WTC11 (cell line): ENCODE measurements at regions not wholly inside any gene's neighbourhood (a gene's known extent, or its start where the extent isn't known, plus 50 kb on each side); places are given as distances from the start of the nearest gene placed in this dataset.

ENCODE experiments used
- ATAC-seq: fragments of 200-7000 bp; cut with Tn5 transposase; 2 replicates; pipeline ENCODE4 v1.10.0; 2021; ENCODE audit warnings: mild to moderate bottlenecking, moderate library complexity
- CTCF ChIA-PET: fragments of 300-600 bp; sonication (Branson Sonifier 250); formaldehyde crosslinking; loops from one replicate; lab custom pipeline; 2021; ENCODE audit warnings: antibody characterized with exemption; lab: Charles Lee
- POLR2A ChIA-PET: fragments of 350-600 bp; sonication (Branson Sonifier 250); formaldehyde crosslinking; loops from one replicate; lab custom pipeline; 2021; ENCODE audit warnings: antibody characterized with exemption; lab: Charles Lee
- DNase-seq: peaks from one replicate; pipeline ENCODE4 v3.0.0; 2021; ENCODE audit warnings: low spot score
- H3K27ac Mint-ChIP-seq: 2 replicates; pipeline ENCODE4 v1.8.0; 2021; ENCODE audit warnings: mixed read lengths
- H3K27me3 Mint-ChIP-seq: 2 replicates; pipeline ENCODE4 v1.8.0; 2021; ENCODE audit warnings: low read depth, mild to moderate bottlenecking, moderate library complexity, mixed read lengths
- H3K36me3 Mint-ChIP-seq: 2 replicates; pipeline ENCODE4 v1.8.0; 2021; ENCODE audit warnings: mixed read lengths
- H3K4me1 Mint-ChIP-seq: 2 replicates; pipeline ENCODE4 v1.8.0; 2022; ENCODE audit warnings: mixed read lengths
- H3K4me3 Mint-ChIP-seq: 2 replicates; pipeline ENCODE4 v1.8.0; 2021; ENCODE audit warnings: mild to moderate bottlenecking, moderate library complexity, mixed read lengths
- H3K9me3 Mint-ChIP-seq: 2 replicates; pipeline ENCODE4 v1.8.0; 2021; ENCODE audit warnings: mixed read lengths
- ELF4 ChIP-seq: sonication (generic); formaldehyde crosslinking; IDR thresholded peaks from 2 replicates; pipeline ENCODE4 v1.8.1; 2022; ENCODE audit warnings: low read depth, mild to moderate bottlenecking, moderate library complexity, missing genetic modification reagents
- FOXK1 ChIP-seq: sonication (generic); formaldehyde crosslinking; IDR thresholded peaks from 2 replicates; pipeline ENCODE4 v1.8.0; 2022; ENCODE audit warnings: mild to moderate bottlenecking, moderate library complexity, missing genetic modification reagents
- HMGA2 ChIP-seq: fragments of 250-450 bp; sonication (Bioruptor Pico); IDR thresholded peaks from 2 replicates; pipeline ENCODE4 v1.4.0; 2021; ENCODE audit warnings: mild to moderate bottlenecking, moderate library complexity
- HMGXB4 ChIP-seq: sonication (generic); formaldehyde crosslinking; IDR thresholded peaks from 2 replicates; pipeline ENCODE4 v1.8.1; 2023; ENCODE audit warnings: mild to moderate bottlenecking, moderate library complexity, missing genetic modification reagents
- IRF2 ChIP-seq: sonication (generic); formaldehyde crosslinking; IDR thresholded peaks from 2 replicates; pipeline ENCODE4 v1.8.0; 2022; ENCODE audit warnings: low read depth, missing genetic modification reagents, borderline replicate concordance
- JAZF1 ChIP-seq: fragments of 250-450 bp; sonication (Bioruptor Pico); IDR thresholded peaks from 2 replicates; pipeline ENCODE4 v1.9.0; 2021; ENCODE audit warnings: moderate library complexity, mild to moderate bottlenecking, inconsistent platforms
- JUN ChIP-seq: sonication (generic); formaldehyde crosslinking; IDR thresholded peaks from 2 replicates; pipeline ENCODE4 v1.8.0; 2023; ENCODE audit warnings: mild to moderate bottlenecking, missing genetic modification reagents
- MYBL2 ChIP-seq: sonication (generic); formaldehyde crosslinking; IDR thresholded peaks from 2 replicates; pipeline ENCODE4 v1.8.1; 2023; ENCODE audit warnings: mild to moderate bottlenecking, moderate library complexity, missing genetic modification reagents
- NFATC4 ChIP-seq: fragments of 250-450 bp; sonication (Bioruptor Pico); IDR thresholded peaks from 2 replicates; pipeline ENCODE4 v1.9.0; 2021; ENCODE audit warnings: mild to moderate bottlenecking
- TCF7 ChIP-seq: sonication (generic); formaldehyde crosslinking; IDR thresholded peaks from 2 replicates; pipeline ENCODE4 v1.8.0; 2022; ENCODE audit warnings: mild to moderate bottlenecking, low read depth, missing genetic modification reagents, moderate library complexity
- TP53 ChIP-seq: sonication (generic); formaldehyde crosslinking; IDR thresholded peaks from 2 replicates; pipeline ENCODE4 v1.8.1; 2023; ENCODE audit warnings: mild to moderate bottlenecking, missing genetic modification reagents
- ZNF138 ChIP-seq: sonication (generic); formaldehyde crosslinking; conservative IDR thresholded peaks from 2 replicates; pipeline ENCODE4 v1.8.1; 2022; ENCODE audit warnings: mild to moderate bottlenecking, moderate library complexity, missing genetic modification reagents
- ZNF232 ChIP-seq: sonication (generic); formaldehyde crosslinking; IDR thresholded peaks from 2 replicates; pipeline ENCODE4 v1.8.0; 2022; ENCODE audit warnings: mild to moderate bottlenecking, missing genetic modification reagents
- ZNF317 ChIP-seq: sonication (generic); formaldehyde crosslinking; IDR thresholded peaks from 2 replicates; pipeline ENCODE4 v1.8.1; 2023; ENCODE audit warnings: low read depth, mild to moderate bottlenecking, moderate library complexity, missing genetic modification reagents, borderline replicate concordance
- TF ChIP-seq, protein P1 (sequence below): sonication (generic); formaldehyde crosslinking; conservative IDR thresholded peaks from 2 replicates; pipeline ENCODE4 v1.8.1; 2022; ENCODE audit warnings: mild to moderate bottlenecking, missing genetic modification reagents
- TF ChIP-seq, protein P2 (sequence below): sonication (generic); formaldehyde crosslinking; IDR thresholded peaks from 2 replicates; pipeline ENCODE4 v1.8.0; 2022; ENCODE audit warnings: mild to moderate bottlenecking, missing genetic modification reagents
- TF ChIP-seq, protein P3 (sequence below): sonication (generic); formaldehyde crosslinking; IDR thresholded peaks from 2 replicates; pipeline ENCODE4 v1.8.1; 2023; ENCODE audit warnings: mild to moderate bottlenecking, missing genetic modification reagents, moderate library complexity
- TF ChIP-seq, protein P4 (sequence below): fragments of 250-450 bp; sonication (Bioruptor Pico); IDR thresholded peaks from 2 replicates; pipeline ENCODE4 v1.9.0; 2021; ENCODE audit warnings: mild to moderate bottlenecking
- TF ChIP-seq, protein P5 (sequence below): sonication (generic); formaldehyde crosslinking; IDR thresholded peaks from 2 replicates; pipeline ENCODE4 v1.8.1; 2022; ENCODE audit warnings: low read depth, mild to moderate bottlenecking, moderate library complexity, missing genetic modification reagents, borderline replicate concordance

- CTCF ChIA-PET: no interaction called here
- H3K27me3 Mint-ChIP-seq: no peaks in the 10 kb centered on the region
- H3K9me3 Mint-ChIP-seq: peaks cover 5% of the 10 kb centered on the region; the same call in 1 of the 2 replicates
- DNase-seq (no peak), ATAC-seq (no peak)
- H3K4me1 Mint-ChIP-seq: no peaks in the 10 kb centered on the region
- H3K4me3 Mint-ChIP-seq: no peak overlapping the region
- POLR2A ChIA-PET: no interaction called here
- no peak for TF ChIP-seq ZNF138 (CRISPR knock-in tag)
- TF ChIP-seq JAZF1: no peak
- TF ChIP-seq, protein P1, sequence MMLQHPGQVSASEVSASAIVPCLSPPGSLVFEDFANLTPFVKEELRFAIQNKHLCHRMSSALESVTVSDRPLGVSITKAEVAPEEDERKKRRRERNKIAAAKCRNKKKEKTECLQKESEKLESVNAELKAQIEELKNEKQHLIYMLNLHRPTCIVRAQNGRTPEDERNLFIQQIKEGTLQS (CRISPR knock-in tag): no peak
- TF ChIP-seq ZNF317 (CRISPR knock-in tag): no peak
- TF ChIP-seq NFATC4: no peak
- TF ChIP-seq, protein P2, sequence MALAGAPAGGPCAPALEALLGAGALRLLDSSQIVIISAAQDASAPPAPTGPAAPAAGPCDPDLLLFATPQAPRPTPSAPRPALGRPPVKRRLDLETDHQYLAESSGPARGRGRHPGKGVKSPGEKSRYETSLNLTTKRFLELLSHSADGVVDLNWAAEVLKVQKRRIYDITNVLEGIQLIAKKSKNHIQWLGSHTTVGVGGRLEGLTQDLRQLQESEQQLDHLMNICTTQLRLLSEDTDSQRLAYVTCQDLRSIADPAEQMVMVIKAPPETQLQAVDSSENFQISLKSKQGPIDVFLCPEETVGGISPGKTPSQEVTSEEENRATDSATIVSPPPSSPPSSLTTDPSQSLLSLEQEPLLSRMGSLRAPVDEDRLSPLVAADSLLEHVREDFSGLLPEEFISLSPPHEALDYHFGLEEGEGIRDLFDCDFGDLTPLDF (CRISPR knock-in tag): no peak
- H3K27ac Mint-ChIP-seq: no peak overlapping the region
- H3K36me3 Mint-ChIP-seq: no peaks in the 10 kb centered on the region
Measured at GRCh38 chr3:103077910-103078309, 643.1 kb downstream of the ZPLD1 start.

- H3K4me3 Mint-ChIP-seq: no peak overlapping the region
- H3K9me3 Mint-ChIP-seq: peaks cover 5% of the 10 kb centered on the region; the same call in 1 of the 2 replicates
- ChIA-PET POLR2A (no interaction called here), CTCF (no interaction called here)
- H3K27ac Mint-ChIP-seq: no peak overlapping the region
- ATAC-seq (no peak), DNase-seq (no peak)
- no peaks in the 10 kb centered on the region for H3K27me3 Mint-ChIP-seq
- H3K4me1 Mint-ChIP-seq: no peaks in the 10 kb centered on the region
- no peaks in the 10 kb centered on the region for H3K36me3 Mint-ChIP-seq
- TF ChIP-seq, protein P3, sequence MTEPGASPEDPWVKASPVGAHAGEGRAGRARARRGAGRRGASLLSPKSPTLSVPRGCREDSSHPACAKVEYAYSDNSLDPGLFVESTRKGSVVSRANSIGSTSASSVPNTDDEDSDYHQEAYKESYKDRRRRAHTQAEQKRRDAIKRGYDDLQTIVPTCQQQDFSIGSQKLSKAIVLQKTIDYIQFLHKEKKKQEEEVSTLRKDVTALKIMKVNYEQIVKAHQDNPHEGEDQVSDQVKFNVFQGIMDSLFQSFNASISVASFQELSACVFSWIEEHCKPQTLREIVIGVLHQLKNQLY (CRISPR knock-in tag): no peak
- TF ChIP-seq, all 79 proteins: peak for 0
Measured at GRCh38 chr3:103082501-103082900, 647.7 kb downstream of the ZPLD1 start.

DNA sequence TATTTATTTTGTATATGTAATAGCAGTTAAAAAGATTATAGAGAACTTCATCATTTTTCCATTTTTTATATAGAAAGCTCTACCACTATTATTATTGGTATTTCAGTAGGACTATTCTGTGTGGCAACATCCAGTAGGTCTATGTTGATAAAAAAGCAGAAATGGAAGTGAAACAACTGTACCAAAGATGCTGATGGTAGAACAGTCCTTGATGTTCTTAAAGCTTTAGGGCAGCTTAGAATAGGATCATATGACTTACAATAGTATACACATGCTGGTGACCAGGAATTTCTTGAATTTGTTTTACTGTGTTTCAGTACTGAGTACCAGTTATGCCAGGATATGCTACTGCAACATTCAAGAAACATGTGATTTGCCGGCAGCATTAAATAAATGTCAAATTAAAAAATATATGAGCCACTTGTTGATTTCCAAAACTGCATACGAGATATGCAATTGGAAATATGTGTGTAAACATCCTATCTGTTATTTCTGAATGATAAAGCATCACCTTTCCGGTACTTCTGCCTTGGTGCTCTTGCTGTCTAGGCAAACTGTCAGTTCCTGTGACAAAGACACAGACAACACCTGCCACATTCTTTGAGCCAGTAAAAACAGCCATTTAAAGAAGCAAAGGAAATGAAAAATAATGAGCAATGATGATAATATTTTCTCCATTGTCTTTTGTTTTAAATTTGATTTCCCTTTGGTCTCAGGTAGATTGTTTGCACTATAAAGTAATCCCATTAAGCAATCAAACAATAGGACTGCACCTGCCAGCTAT, 649.2 kb downstream of the ZPLD1 start:
- peaks cover 5% of the 10 kb centered on the region; the same call in 1 of the 2 replicates for H3K9me3 Mint-ChIP-seq
- no peak overlapping the region for H3K4me3 Mint-ChIP-seq
- CTCF ChIA-PET: no interaction called here
- no peak for ATAC-seq
- no peaks in the 10 kb centered on the region for H3K36me3 Mint-ChIP-seq
- DNase-seq: no peak
- POLR2A ChIA-PET: no interaction called here
- no peaks in the 10 kb centered on the region for H3K4me1 Mint-ChIP-seq
- H3K27ac Mint-ChIP-seq: no peak overlapping the region
- no peaks in the 10 kb centered on the region; the same call in 1 of the 2 replicates for H3K27me3 Mint-ChIP-seq
- TF ChIP-seq ZNF232 (CRISPR knock-in tag): no peak

GRCh38 chr3:103085465-103085864, 650.6 kb downstream of the ZPLD1 start:
- H3K27ac Mint-ChIP-seq: no peak overlapping the region
- peaks cover 5% of the 10 kb centered on the region; the same call in 1 of the 2 replicates for H3K9me3 Mint-ChIP-seq
- TF ChIP-seq TP53 (CRISPR knock-in tag) (no peak), HMGA2 (CRISPR knock-in tag) (no peak)
- ATAC-seq (no peak), DNase-seq (no peak)
- ChIA-PET POLR2A (no interaction called here), CTCF (no interaction called here)
- H3K4me3 Mint-ChIP-seq: no peak overlapping the region
- no peaks in the 10 kb centered on the region for H3K36me3 Mint-ChIP-seq
- no peaks in the 10 kb centered on the region for H3K4me1 Mint-ChIP-seq
- H3K27me3 Mint-ChIP-seq: no peaks in the 10 kb centered on the region; the same call in 1 of the 2 replicates

- ATAC-seq (no peak), DNase-seq (no peak)
- ChIA-PET CTCF (no interaction called here), POLR2A (no interaction called here)
- Mint-ChIP-seq H3K27ac (no peak overlapping the region), H3K9me3 (peaks cover 21% of the 10 kb centered on the region), H3K4me3 (no peak overlapping the region), H3K27me3 (no peaks in the 10 kb centered on the region; the same call in 1 of the 2 replicates), H3K4me1 (no peaks in the 10 kb centered on the region), H3K36me3 (no peaks in the 10 kb centered on the region)
- TF ChIP-seq, protein P1 (CRISPR knock-in tag): no peak
- TF ChIP-seq TCF7 (CRISPR knock-in tag): no peak
- no peak for TF ChIP-seq FOXK1 (CRISPR knock-in tag)
- TF ChIP-seq IRF2 (CRISPR knock-in tag): no peak
- TF ChIP-seq MYBL2: no peak
- no peak for TF ChIP-seq HMGXB4 (CRISPR knock-in tag)
- TF ChIP-seq JUN (CRISPR knock-in tag): no peak
- TF ChIP-seq, protein P4, sequence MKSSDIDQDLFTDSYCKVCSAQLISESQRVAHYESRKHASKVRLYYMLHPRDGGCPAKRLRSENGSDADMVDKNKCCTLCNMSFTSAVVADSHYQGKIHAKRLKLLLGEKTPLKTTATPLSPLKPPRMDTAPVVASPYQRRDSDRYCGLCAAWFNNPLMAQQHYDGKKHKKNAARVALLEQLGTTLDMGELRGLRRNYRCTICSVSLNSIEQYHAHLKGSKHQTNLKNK: no peak
- TF ChIP-seq, protein P5, sequence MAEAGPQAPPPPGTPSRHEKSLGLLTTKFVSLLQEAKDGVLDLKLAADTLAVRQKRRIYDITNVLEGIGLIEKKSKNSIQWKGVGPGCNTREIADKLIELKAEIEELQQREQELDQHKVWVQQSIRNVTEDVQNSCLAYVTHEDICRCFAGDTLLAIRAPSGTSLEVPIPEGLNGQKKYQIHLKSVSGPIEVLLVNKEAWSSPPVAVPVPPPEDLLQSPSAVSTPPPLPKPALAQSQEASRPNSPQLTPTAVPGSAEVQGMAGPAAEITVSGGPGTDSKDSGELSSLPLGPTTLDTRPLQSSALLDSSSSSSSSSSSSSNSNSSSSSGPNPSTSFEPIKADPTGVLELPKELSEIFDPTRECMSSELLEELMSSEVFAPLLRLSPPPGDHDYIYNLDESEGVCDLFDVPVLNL (CRISPR knock-in tag): no peak
- TF ChIP-seq ELF4 (CRISPR knock-in tag): no peak
Measured at GRCh38 chr3:103089758-103090157, 654.9 kb downstream of the ZPLD1 start.
